WTC11 (cell line): ENCODE measurements at regions not wholly inside any gene's neighbourhood (a gene's known extent, or its start where the extent isn't known, plus 50 kb on each side); places are given as distances from the start of the nearest gene placed in this dataset.

Experiments
- ATF2 ChIP-seq: sonication (generic); formaldehyde crosslinking; IDR thresholded peaks from 2 replicates; pipeline ENCODE4 v1.8.1; 2022; ENCODE audit warnings: low read depth, missing genetic modification reagents, borderline replicate concordance
- CTCF ChIP-seq: fragments of 200-600 bp; IDR thresholded peaks from 2 replicates; pipeline ENCODE4 v1.8.0; 2022; ENCODE audit warnings: antibody characterized with exemption
- FOXJ3 ChIP-seq: sonication (generic); formaldehyde crosslinking; IDR thresholded peaks from 2 replicates; pipeline ENCODE4 v1.9.0; 2021; ENCODE audit warnings: missing genetic modification reagents, mild to moderate bottlenecking, borderline replicate concordance
- JUN ChIP-seq: sonication (generic); formaldehyde crosslinking; IDR thresholded peaks from 2 replicates; pipeline ENCODE4 v1.8.0; 2023; ENCODE audit warnings: mild to moderate bottlenecking, missing genetic modification reagents
- MAX ChIP-seq: sonication (generic); formaldehyde crosslinking; IDR thresholded peaks from 2 replicates; pipeline ENCODE4 v1.8.0; 2022; ENCODE audit warnings: mild to moderate bottlenecking, missing genetic modification reagents
- STAT6 ChIP-seq: sonication (generic); formaldehyde crosslinking; conservative IDR thresholded peaks from 2 replicates; pipeline ENCODE4 v1.8.1; 2023; ENCODE audit warnings: mild to moderate bottlenecking, low read depth, missing genetic modification reagents, moderate library complexity
- TEAD1 ChIP-seq: sonication (generic); formaldehyde crosslinking; IDR thresholded peaks from 2 replicates; pipeline ENCODE4 v1.8.0; 2022; ENCODE audit warnings: mild to moderate bottlenecking, missing genetic modification reagents
- ZNF121 ChIP-seq: sonication (generic); formaldehyde crosslinking; IDR thresholded peaks from 2 replicates; pipeline ENCODE4 v1.8.0; 2023; ENCODE audit warnings: missing genetic modification reagents
- ZNF263 ChIP-seq: sonication (generic); formaldehyde crosslinking; IDR thresholded peaks from 2 replicates; pipeline ENCODE4 v1.8.1; 2022; ENCODE audit warnings: low read depth, mild to moderate bottlenecking, moderate library complexity, missing genetic modification reagents

- TF ChIP-seq ZNF263 (no peak), CTCF (no peak), STAT6 (CRISPR knock-in tag) (no peak), MAX (CRISPR knock-in tag) (no peak), JUN (CRISPR knock-in tag) (no peak), ATF2 (no peak), ZNF121 (no peak), TEAD1 (CRISPR knock-in tag) (no peak), FOXJ3 (CRISPR knock-in tag) (no peak)
These were observed 173.1 kb upstream of the ID4 start for GRCh38 chr6:19664050-19664449.
